ENCODE measurements at regions not wholly inside any gene's neighbourhood (a gene's known extent, or its start where the extent isn't known, plus 50 kb on each side); places are given as distances from the start of the nearest gene placed in this dataset.
"Not testable (repeated sequence)": the region's sequence is repeated elsewhere in the genome, so short reads cannot be mapped to it uniquely, and the experiment has no call there.

- no peak for TF ChIP-seq CSDC2 (CRISPR knock-in tag; IDR thresholded peaks at IDR 0.05)
- no peak for TF ChIP-seq ZFP30 (CRISPR knock-in tag; IDR thresholded peaks at IDR 0.05)
- no peak for TF ChIP-seq ZNF565 (CRISPR knock-in tag; conservative IDR thresholded peaks at IDR 0.05; ENCODE audit: low read depth)
- TF ChIP-seq TOX (CRISPR knock-in tag; IDR thresholded peaks at IDR 0.05; ENCODE audit: borderline replicate concordance) = no peak
- TF ChIP-seq, protein P1, sequence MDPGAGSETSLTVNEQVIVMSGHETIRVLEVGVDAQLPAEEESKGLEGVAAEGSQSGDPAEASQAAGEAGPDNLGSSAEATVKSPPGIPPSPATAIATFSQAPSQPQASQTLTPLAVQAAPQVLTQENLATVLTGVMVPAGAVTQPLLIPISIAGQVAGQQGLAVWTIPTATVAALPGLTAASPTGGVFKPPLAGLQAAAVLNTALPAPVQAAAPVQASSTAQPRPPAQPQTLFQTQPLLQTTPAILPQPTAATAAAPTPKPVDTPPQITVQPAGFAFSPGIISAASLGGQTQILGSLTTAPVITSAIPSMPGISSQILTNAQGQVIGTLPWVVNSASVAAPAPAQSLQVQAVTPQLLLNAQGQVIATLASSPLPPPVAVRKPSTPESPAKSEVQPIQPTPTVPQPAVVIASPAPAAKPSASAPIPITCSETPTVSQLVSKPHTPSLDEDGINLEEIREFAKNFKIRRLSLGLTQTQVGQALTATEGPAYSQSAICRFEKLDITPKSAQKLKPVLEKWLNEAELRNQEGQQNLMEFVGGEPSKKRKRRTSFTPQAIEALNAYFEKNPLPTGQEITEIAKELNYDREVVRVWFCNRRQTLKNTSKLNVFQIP (CRISPR knock-in tag; IDR thresholded peaks at IDR 0.05; ENCODE audit: borderline replicate concordance, low read depth) = no peak
- no peak for TF ChIP-seq ZNF8 (CRISPR knock-in tag; IDR thresholded peaks at IDR 0.05)
- no peak for TF ChIP-seq ZNF70 (CRISPR knock-in tag; IDR thresholded peaks at IDR 0.05)
- TF ChIP-seq PATZ1 (CRISPR knock-in tag; IDR thresholded peaks at IDR 0.05; ENCODE audit: borderline replicate concordance) = no peak
- TF ChIP-seq ARNTL (CRISPR knock-in tag; IDR thresholded peaks at IDR 0.05; ENCODE audit: borderline replicate concordance, low read depth) = no peak
- TF ChIP-seq TCF4 (CRISPR knock-in tag; IDR thresholded peaks at IDR 0.05; ENCODE audit: borderline replicate concordance) = no peak
- TF ChIP-seq CSRNP3 (CRISPR knock-in tag; IDR thresholded peaks at IDR 0.05) = no peak
- no peak for TF ChIP-seq ESRRG (CRISPR knock-in tag; IDR thresholded peaks at IDR 0.05)
- TF ChIP-seq GLIS3 (CRISPR knock-in tag; IDR thresholded peaks at IDR 0.05) = no peak
- ATAC-seq = no peak
Measured at GRCh38 chr2:144621266-144621665, 101.3 kb upstream of the ZEB2 start.

DNA sequence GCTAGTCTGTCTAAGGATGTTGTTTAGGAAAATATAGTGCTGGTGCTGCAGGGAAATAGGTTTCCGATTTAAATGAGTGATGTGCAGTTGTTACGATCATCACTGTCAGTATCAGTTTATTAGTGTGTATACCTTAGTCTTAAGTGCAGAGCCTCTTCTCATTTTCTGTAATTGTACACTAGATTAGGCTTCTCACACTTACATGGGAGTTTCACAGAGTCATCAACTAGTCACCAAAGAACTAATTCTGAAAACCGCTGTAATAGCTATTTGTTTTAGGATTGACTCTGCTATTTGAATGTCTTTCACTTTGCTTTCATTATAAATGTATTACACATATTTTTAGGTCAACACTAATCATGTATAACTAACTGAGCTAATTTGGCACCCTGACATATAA is 99.8 kb upstream of the ZEB2 start:
- ATAC-seq = no peak
- no peak for TF ChIP-seq PATZ1 (CRISPR knock-in tag; IDR thresholded peaks at IDR 0.05; ENCODE audit: borderline replicate concordance)
- TF ChIP-seq TSHZ2 (CRISPR knock-in tag; IDR thresholded peaks at IDR 0.05) = no peak

DNA sequence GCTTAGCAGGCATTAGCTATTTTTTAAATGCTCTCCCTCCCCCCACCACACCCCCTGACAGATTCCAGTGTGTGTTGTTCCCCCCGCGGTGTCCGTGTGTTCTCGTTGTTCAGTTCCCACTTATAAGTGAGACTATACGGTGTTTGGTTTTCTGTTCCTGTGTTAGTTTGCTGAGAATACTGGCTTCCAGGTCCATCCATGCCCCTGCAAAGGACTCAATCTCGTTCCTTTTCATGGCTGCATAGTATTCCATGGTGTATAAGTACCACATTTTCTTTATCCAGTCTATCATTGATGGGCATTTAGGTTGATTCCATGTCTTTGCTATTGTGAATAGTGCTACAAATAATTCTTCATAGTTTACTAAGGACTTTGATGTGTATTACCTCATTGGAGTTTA is 97.3 kb upstream of the ZEB2 start:
- not testable (repeated sequence) for ATAC-seq

DNA sequence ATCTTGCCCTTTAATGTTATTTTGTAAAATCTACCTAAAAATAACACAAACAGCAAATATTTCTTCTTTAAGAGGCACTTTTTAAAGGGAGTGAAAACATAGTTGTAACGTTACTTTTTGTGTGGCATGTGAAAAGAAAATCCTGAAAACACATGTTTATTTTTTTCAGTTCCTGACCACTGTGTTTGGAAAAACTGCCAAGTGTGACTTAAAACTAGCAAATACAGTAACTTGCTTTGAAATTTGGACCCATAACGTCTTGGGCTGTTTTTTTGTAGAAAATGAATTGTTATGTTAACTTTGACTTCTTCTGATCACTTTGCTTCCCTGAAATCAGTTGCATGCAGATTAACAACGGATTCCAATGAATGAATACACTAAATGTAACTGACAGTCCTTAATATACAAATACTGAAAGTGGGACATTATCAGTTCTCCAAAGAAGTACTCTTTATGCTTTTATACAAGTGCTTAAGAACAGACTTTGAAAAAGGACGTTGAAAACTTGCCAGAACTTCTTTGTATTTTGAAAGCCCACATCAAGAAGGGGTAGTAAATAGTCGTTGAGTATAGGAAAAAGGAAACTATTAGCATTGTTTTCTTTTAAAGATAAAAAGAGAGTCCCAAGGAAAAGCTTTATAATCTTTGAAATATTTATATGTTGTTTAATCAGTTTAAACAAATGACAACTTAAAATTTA is 96.1 kb upstream of the ZEB2 start:
- TF ChIP-seq GLIS3 (CRISPR knock-in tag; IDR thresholded peaks at IDR 0.05) (no peak), PATZ1 (CRISPR knock-in tag; IDR thresholded peaks at IDR 0.05; ENCODE audit: borderline replicate concordance) (no peak), TOX (CRISPR knock-in tag; IDR thresholded peaks at IDR 0.05; ENCODE audit: borderline replicate concordance) (no peak), ZNF70 (CRISPR knock-in tag; IDR thresholded peaks at IDR 0.05) (no peak), SNAI2 (CRISPR knock-in tag; IDR thresholded peaks at IDR 0.05) (no peak), RARB (CRISPR knock-in tag; IDR thresholded peaks at IDR 0.05) (no peak), CSDC2 (CRISPR knock-in tag; IDR thresholded peaks at IDR 0.05) (no peak), ESRRG (CRISPR knock-in tag; IDR thresholded peaks at IDR 0.05) (no peak), ISL1 (CRISPR knock-in tag; IDR thresholded peaks at IDR 0.05) (no peak), TCF4 (CRISPR knock-in tag; IDR thresholded peaks at IDR 0.05; ENCODE audit: borderline replicate concordance) (no peak), ZNF8 (CRISPR knock-in tag; IDR thresholded peaks at IDR 0.05) (no peak), OSR1 (CRISPR knock-in tag; IDR thresholded peaks at IDR 0.05) (no peak), BACH2 (CRISPR knock-in tag; IDR thresholded peaks at IDR 0.05; ENCODE audit: borderline replicate concordance) (no peak), ZFP3 (CRISPR knock-in tag; IDR thresholded peaks at IDR 0.05) (no peak), ZFP30 (CRISPR knock-in tag; IDR thresholded peaks at IDR 0.05) (no peak)
- TF ChIP-seq, protein P1 (CRISPR knock-in tag; IDR thresholded peaks at IDR 0.05; ENCODE audit: borderline replicate concordance, low read depth) = no peak
- ATAC-seq = no peak
